ENCODE measurements at regions not wholly inside any gene's neighbourhood (a gene's known extent, or its start where the extent isn't known, plus 50 kb on each side); places are given as distances from the start of the nearest gene placed in this dataset.

GRCh38 chr5:56359809-56360685 is 126.9 kb upstream of the ANKRD55 start:
- Mint-ChIP-seq H3K4me1 (peaks cover 17 to 22% (median 22%) of the 10 kb centered on the region in 3 donors), H3K9me3 (peaks cover 0 to 9% (median 2%) of the 10 kb centered on the region in 7 donors), H3K4me3 (no peak overlapping the region), H3K36me3 (peaks cover 0 to 8% of the 10 kb centered on the region in 2 donors), H3K27ac (peak overlapping the region in 1 of 6 donors; percentile 30), H3K27me3 (no peaks in the 10 kb centered on the region)
- ATAC-seq (ENCODE audit: low read depth in 2 of 2) = no peak
- DNase-seq = no peak

DNA sequence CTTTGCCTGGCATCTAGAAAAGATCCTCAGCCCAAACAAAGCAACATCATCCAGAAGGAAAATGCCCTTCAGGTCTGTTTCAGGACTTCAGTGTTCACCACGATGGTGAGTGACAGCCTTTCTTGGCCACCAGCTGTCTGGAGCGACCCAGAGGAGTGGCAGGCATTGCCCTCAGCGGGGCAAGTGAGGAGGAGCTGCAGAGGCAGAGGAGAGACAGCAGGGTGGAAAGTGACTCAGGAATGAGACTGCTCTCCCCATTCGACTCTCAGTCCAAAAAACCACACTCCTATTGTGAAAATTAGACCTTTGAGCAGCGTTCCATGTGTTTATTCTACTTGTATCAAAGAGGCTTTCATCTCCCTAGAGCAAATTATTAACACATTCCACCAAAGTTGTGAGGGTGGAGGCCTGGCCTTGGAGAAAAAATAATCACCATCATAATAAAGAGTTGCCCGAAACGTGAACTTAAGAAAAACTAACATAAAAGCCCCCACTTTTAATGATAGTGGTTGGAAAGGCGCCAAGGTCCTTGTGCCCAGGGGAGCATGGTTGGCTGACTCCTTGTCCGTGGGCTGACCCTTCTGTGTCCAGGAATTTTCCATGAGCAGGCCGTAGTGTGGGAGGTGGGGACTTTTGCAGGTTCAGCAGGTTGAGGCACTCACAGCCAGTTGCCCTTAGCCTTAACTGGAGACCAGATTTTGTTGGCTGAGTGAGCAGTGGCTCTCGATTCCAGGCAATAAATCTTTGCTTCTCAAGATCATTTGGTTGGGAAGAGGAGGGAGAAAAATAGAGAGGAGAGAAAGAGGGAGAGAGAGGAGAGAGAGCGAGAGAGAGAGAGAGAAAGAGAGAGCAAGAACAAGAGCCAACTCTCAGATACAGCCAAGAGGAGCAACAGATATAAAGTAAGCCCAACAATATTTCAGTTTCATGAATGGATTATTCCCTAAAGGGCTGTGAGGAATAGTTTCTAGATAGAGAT is 125.9 kb upstream of the ANKRD55 start:
- DNase-seq (no peak), ATAC-seq (ENCODE audit: low read depth in 2 of 2) (no peak)
- Mint-ChIP-seq H3K27ac (no peak overlapping the region), H3K27me3 (no peaks in the 10 kb centered on the region), H3K4me1 (peaks cover 20 to 22% (median 22%) of the 10 kb centered on the region in 3 donors), H3K36me3 (peaks cover 0 to 4% of the 10 kb centered on the region in 2 donors), H3K4me3 (no peak overlapping the region), H3K9me3 (peaks cover 0 to 6% (median under 1%) of the 10 kb centered on the region in 7 donors)

DNA sequence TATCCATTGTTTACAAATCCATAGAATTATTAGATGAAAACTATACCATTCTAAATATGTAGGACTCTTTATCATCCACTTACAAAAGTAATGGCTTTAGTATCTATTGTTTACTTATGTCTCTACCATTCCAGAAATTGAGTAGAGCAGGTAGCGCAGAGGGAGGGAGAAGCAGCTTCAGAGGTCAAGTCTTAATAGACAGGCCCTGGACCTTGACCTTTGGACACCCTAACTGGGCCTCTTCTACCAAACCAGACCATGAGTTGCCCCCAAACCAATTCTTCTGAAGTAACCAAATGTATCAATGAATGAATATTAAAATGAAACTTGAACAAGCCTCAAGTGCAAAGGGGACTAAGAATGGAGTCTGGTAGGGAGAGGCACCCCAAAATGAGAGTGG is 124.9 kb upstream of the ANKRD55 start:
- Mint-ChIP-seq H3K36me3 (no peaks in the 10 kb centered on the region), H3K9me3 (peaks cover 0 to 4% (median 0%) of the 10 kb centered on the region in 7 donors), H3K4me1 (peaks cover 17 to 22% (median 20%) of the 10 kb centered on the region in 3 donors), H3K4me3 (no peak overlapping the region), H3K27ac (peak overlapping the region in 2 of 6 donors; percentile 41 to 85), H3K27me3 (no peaks in the 10 kb centered on the region)
- ATAC-seq (ENCODE audit: low read depth in 2 of 2) (no peak), DNase-seq (no peak)

DNA sequence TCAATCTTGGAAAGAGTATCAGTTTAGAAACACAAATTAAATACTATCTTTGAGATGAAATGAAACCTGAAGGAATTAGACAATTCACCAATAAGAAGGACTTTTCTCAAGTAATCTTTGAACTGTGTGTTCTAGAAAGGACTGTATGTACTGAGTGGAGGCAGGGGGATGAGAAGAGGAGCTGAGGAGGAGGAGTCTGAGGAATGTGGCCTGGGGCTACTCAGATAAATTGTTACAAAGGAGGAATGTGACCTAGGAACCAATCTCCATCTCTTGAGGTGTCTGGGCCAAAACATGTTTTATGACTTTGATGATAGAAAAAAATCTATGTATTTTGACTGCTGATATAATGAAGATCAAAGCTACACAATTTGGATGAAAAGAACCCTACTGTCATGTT is 124.3 kb upstream of the ANKRD55 start:
- DNase-seq (no peak), ATAC-seq (ENCODE audit: low read depth in 2 of 2) (no peak)
- no peaks in the 10 kb centered on the region for H3K27me3 Mint-ChIP-seq
- H3K4me3 Mint-ChIP-seq = no peak overlapping the region
- peak overlapping the region in 1 of 6 donors; percentile 43 for H3K27ac Mint-ChIP-seq
- no peaks in the 10 kb centered on the region for H3K36me3 Mint-ChIP-seq
- H3K9me3 Mint-ChIP-seq = peaks cover 0 to 4% (median 0%) of the 10 kb centered on the region in 7 donors
- H3K4me1 Mint-ChIP-seq = peaks cover 22 to 23% (median 23%) of the 10 kb centered on the region in 3 donors

- peaks cover 22 to 23% (median 23%) of the 10 kb centered on the region in 3 donors for H3K4me1 Mint-ChIP-seq
These were observed 123.7 kb upstream of the ANKRD55 start for GRCh38 chr5:56356836-56357160.

DNA sequence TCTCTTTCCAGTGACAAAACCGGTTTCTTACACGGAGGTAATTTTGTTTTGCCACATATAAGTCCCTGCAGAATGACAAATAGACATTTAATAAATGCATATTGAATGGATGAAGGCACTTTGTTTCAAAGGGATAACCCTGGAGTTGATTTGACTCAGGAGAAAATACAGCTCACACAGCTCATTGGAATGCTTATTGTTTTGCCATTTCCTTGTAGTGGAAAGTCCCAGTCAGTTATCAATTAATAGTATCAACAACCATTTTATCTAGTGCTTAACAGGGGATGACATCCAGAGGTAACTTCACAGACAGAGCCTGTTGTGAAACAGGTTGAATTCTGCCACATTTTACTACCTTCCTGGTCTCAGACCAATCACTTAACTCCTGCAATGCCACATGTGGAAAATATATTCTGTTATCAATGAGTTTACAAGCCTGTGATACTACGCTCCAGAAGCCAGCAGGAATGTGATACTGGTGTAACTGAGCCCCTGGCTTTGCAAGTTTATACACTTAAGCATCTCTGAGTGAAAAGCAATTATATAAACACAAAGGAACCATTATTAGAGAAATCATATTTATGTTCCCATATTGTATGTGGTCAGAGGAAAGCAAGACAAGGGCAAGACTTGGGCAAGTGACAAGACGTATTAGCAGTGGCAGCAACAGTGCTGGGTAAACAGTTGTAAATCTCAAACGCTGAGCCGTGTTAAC is 123.1 kb upstream of the ANKRD55 start:
- no peak overlapping the region for H3K27ac Mint-ChIP-seq

More at GRCh38 chr5:56356836-56357160, 123.7 kb upstream of the ANKRD55 start:
- Mint-ChIP-seq H3K27ac (no peak overlapping the region), H3K36me3 (no peaks in the 10 kb centered on the region), H3K4me3 (no peak overlapping the region), H3K27me3 (no peaks in the 10 kb centered on the region), H3K9me3 (peaks cover 0 to 4% (median 0%) of the 10 kb centered on the region in 7 donors)
- ATAC-seq (ENCODE audit: low read depth in 2 of 2) (no peak), DNase-seq (no peak)

DNA sequence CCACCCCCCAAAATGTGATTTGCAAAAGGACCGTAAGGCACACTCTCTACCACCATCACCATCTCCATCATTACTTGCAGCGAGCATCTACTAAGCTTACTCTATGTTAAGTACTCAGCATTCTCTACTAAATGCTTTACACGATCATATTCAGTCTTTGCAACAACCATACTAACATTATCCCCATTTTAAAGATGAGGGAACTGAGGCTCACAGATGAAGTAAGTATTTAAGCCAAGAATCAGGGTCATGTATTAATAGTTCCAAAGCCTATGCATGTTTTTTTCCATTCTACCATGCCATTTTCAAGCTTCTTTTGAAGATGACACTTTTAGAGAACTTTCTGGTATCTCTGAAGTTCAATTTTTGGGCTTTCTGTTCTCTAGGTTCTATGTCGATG is 121.7 kb upstream of the ANKRD55 start:
- no peaks in the 10 kb centered on the region for H3K36me3 Mint-ChIP-seq
- H3K9me3 Mint-ChIP-seq = peaks cover 0 to 2% (median 0%) of the 10 kb centered on the region in 7 donors
- DNase-seq = no peak
- no peaks in the 10 kb centered on the region for H3K27me3 Mint-ChIP-seq
- no peak overlapping the region for H3K4me3 Mint-ChIP-seq
- H3K27ac Mint-ChIP-seq = no peak overlapping the region
- no peak for ATAC-seq (ENCODE audit: low read depth in 2 of 2)
- peaks cover 10 to 19% (median 15%) of the 10 kb centered on the region in 3 donors for H3K4me1 Mint-ChIP-seq

More for the DNA sequence above, 123.1 kb upstream of the ANKRD55 start:
- Mint-ChIP-seq H3K27me3 (no peaks in the 10 kb centered on the region), H3K4me3 (no peak overlapping the region), H3K4me1 (peaks cover 20% of the 10 kb centered on the region in 3 donors), H3K36me3 (no peaks in the 10 kb centered on the region), H3K9me3 (peaks cover 0 to 4% (median 0%) of the 10 kb centered on the region in 7 donors)
- DNase-seq = no peak
- no peak for ATAC-seq (ENCODE audit: low read depth in 2 of 2)

DNA sequence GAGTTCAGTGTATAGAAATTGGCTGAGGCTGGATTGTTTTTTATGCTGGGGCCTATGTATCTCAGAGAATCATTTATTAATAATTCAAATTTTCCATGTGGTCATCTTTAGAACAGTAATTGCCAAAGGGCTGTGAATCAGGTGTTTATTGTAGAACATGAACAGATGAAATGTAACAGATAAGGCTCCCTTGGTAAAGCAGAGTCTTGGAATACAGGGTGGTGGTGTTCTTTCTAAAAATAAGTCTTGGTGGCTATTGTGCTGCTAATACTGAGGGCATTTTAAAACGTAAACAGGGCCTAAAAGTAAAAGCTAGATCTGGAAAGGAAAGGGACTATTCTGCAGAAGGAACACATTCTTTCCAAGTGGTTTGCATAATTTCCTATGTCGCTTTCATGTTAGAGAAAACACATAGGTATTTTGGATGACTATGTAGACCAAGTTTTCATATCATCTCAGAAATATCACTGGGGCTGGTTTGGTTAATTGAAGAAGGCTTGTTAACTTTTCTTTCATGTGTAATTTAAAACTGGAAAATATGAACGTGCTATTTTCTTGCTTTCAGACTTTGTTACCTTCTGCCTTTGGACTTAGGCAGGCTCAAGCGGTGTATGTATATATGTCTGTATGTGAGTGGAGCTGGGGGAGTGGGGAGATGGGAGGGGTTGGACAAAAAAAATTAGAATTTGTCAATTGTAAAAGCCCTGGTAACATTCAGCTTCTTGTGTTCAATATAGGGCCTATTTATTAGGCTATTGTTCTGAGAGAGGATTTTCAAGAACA is 119.9 kb upstream of the ANKRD55 start:
- ATAC-seq (ENCODE audit: low read depth in 2 of 2) (no peak), DNase-seq (no peak)
- H3K9me3 Mint-ChIP-seq = no peaks in the 10 kb centered on the region
- H3K27ac Mint-ChIP-seq = peak overlapping the region in 1 of 6 donors; percentile 21
- peaks cover 6 to 17% (median 15%) of the 10 kb centered on the region in 3 donors for H3K4me1 Mint-ChIP-seq
- no peaks in the 10 kb centered on the region for H3K27me3 Mint-ChIP-seq
- H3K4me3 Mint-ChIP-seq = no peak overlapping the region
- H3K36me3 Mint-ChIP-seq = no peaks in the 10 kb centered on the region

DNA sequence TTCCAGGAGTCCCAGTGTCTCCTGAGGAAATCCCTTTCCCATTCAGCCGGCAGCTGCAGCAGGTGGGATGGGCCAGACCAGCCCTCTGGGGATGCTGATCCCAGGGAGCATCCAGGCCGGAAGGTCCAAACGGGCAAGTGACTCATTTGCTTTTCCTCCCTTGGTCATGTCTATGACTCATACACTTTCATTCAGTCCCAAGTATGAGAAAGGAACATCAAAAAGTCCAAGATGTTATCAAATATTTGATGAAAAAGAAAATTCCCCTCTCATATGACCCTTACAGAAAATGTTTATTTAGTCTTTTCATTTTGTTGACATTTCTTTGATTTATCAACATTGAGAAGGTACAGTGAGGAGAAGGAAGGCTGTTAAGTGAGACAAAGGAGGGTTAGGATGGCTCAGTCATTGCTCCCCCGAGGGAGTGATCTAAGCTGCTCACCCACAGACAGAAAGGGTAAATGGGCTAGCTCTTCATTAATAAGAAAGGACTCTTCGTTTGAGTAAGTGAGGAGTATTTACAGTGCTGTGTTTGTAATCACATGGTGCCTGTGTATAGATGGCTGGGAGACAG is 117.6 kb upstream of the ANKRD55 start:
- DNase-seq (no peak), ATAC-seq (ENCODE audit: low read depth in 2 of 2) (no peak)
- peak overlapping the region in 2 of 6 donors; percentile 2 to 76 for H3K27ac Mint-ChIP-seq
- peaks cover 0 to 8% of the 10 kb centered on the region in 2 donors for H3K36me3 Mint-ChIP-seq
- H3K4me3 Mint-ChIP-seq = no peak overlapping the region
- H3K27me3 Mint-ChIP-seq = no peaks in the 10 kb centered on the region
- peaks cover 13 to 26% (median 21%) of the 10 kb centered on the region in 3 donors for H3K4me1 Mint-ChIP-seq
- H3K9me3 Mint-ChIP-seq = peaks cover 0 to 12% (median 4%) of the 10 kb centered on the region in 7 donors

DNA sequence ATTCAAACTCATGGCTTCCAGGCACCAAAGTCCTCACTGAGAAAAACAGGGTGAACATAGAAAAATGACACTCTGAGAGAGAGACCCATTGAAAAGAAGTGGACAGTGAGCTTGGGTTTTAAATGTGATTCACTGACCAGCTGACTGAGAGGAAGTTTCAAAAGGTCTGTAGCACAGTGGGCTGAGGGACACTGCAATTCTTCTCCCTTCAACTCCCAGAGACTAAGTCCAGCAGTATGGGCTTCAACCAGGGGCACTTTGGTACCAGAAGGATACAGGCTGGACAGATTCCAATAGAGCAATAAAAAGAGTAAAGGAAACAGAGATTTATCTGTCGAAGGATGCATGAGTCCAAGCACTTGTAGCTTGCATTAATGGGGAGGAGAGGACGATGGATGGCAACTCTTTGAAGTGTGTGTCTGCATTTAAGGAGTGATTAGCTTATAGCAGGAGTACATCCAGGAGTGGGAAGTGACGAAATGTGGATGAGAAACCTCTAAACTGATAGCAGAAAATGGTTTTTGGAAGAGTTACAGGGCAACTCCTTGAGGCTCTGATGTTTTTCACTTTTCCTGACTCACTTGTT is 117.0 kb upstream of the ANKRD55 start:
- H3K4me3 Mint-ChIP-seq = no peak overlapping the region
- H3K36me3 Mint-ChIP-seq = peaks cover 0 to 8% of the 10 kb centered on the region in 2 donors
- DNase-seq (no peak), ATAC-seq (ENCODE audit: low read depth in 2 of 2) (no peak)
- H3K9me3 Mint-ChIP-seq = peaks cover 0 to 16% (median 4%) of the 10 kb centered on the region in 7 donors
- H3K4me1 Mint-ChIP-seq = peaks cover 18 to 32% (median 26%) of the 10 kb centered on the region in 3 donors
- peak overlapping the region in 3 of 6 donors; percentile 18 to 76 (median 56) for H3K27ac Mint-ChIP-seq
- H3K27me3 Mint-ChIP-seq = no peaks in the 10 kb centered on the region

GRCh38 chr5:56349461-56349860 is 116.3 kb upstream of the ANKRD55 start:
- no peak for DNase-seq
- H3K27ac Mint-ChIP-seq = peak overlapping the region in 1 of 6 donors; percentile 32
- H3K9me3 Mint-ChIP-seq = peaks cover 0 to 16% (median 4%) of the 10 kb centered on the region in 7 donors
- H3K4me1 Mint-ChIP-seq = peaks cover 23 to 38% (median 33%) of the 10 kb centered on the region in 3 donors
- H3K4me3 Mint-ChIP-seq = no peak overlapping the region
- ATAC-seq (ENCODE audit: low read depth in 2 of 2) = no peak
- peaks cover 0 to 8% of the 10 kb centered on the region in 2 donors for H3K36me3 Mint-ChIP-seq
- H3K27me3 Mint-ChIP-seq = no peaks in the 10 kb centered on the region
